Smooth muscle cell (in vitro differentiated cells): ENCODE measurements at regions not wholly inside any gene's neighbourhood (a gene's known extent, or its start where the extent isn't known, plus 50 kb on each side); places are given as distances from the start of the nearest gene placed in this dataset.

ENCODE experiments used
- DNase-seq: peaks from one replicate; lab custom pipeline; 2025; ENCODE audit not compliant: unreplicated experiment; lab: John Stamatoyannopoulos, UW
- H2AFZ ChIP-seq: fragments of 200-600 bp; sonication (generic); 2 replicates; pipeline ENCODE4 v1.6.0; 2016; ENCODE audit warnings: antibody characterized with exemption, low read depth, mild to moderate bottlenecking
- H3F3A ChIP-seq: fragments of 200-600 bp; sonication (generic); 2 replicates; pipeline ENCODE4 v1.6.0; 2017; ENCODE audit warnings: antibody characterized with exemption, low read depth
- H3K27ac ChIP-seq: fragments of 200-600 bp; sonication (generic); 2 replicates; pipeline ENCODE4 v1.5.1; 2016; ENCODE audit warnings: low read depth, mild to moderate bottlenecking
- H3K27me3 ChIP-seq: fragments of 200-600 bp; sonication (generic); 2 replicates; pipeline ENCODE4 v1.6.1; 2016; ENCODE audit warnings: low read depth, mild to moderate bottlenecking
- H3K36me3 ChIP-seq: fragments of 200-600 bp; sonication (generic); 2 replicates; pipeline ENCODE4 v1.5.1; 2016; ENCODE audit warnings: low read depth
- H3K4me1 ChIP-seq: fragments of 200-600 bp; sonication (generic); 2 replicates; pipeline ENCODE4 v1.5.1; 2016; ENCODE audit warnings: low read depth
- H3K4me2 ChIP-seq: fragments of 200-600 bp; sonication (generic); 2 replicates; pipeline ENCODE4 v1.6.0; 2016; ENCODE audit warnings: mild to moderate bottlenecking
- H3K4me3 ChIP-seq: fragments of 200-600 bp; sonication (generic); 2 replicates; pipeline ENCODE4 v1.5.1; 2016; ENCODE audit warnings: mild to moderate bottlenecking
- H3K79me2 ChIP-seq: fragments of 200-600 bp; sonication (generic); 2 replicates; pipeline ENCODE4 v1.6.0; 2016; ENCODE audit warnings: low read depth, mild to moderate bottlenecking
- H3K9ac ChIP-seq: fragments of 200-600 bp; sonication (generic); 2 replicates; pipeline ENCODE4 v1.6.0; 2016; ENCODE audit warnings: low read depth
- H3K9me3 ChIP-seq: fragments of 200-600 bp; sonication (generic); replicated peaks from 2 replicates; pipeline ENCODE4 v1.5.1; 2016; ENCODE audit warnings: low read depth
- H4K20me1 ChIP-seq: fragments of 200-600 bp; sonication (generic); 2 replicates; pipeline ENCODE4 v1.6.0; 2016; ENCODE audit warnings: low read depth
- CTCF ChIP-seq: fragments of 200-600 bp; sonication (generic); IDR thresholded peaks from 2 replicates; pipeline ENCODE4 v1.5.1; 2017; ENCODE audit warnings: borderline replicate concordance, mild to moderate bottlenecking, antibody characterized with exemption; ENCODE audit not compliant: insufficient read depth, poor library complexity, severe bottlenecking
- WGBS: methylation state at CpG from one replicate; pipeline ENCODE4 v1.1.7; 2016; ENCODE audit warnings: low lambda C conversion rate; 5-methylcytosine and 5-hydroxymethylcytosine counted together

- H3K79me2 ChIP-seq: no peaks in the 10 kb centered on the region
- H3K9me3 ChIP-seq: no peaks in the 10 kb centered on the region
- WGBS: 95% methylated on average over 2 of the region's 2 CpGs
- no peak for TF ChIP-seq CTCF
- DNase-seq: no peak
- H4K20me1 ChIP-seq: no peaks in the 10 kb centered on the region
- H3K4me2 ChIP-seq: no peak overlapping the region
- no peak overlapping the region for H3K4me3 ChIP-seq
- no peaks in the 10 kb centered on the region for H3K27me3 ChIP-seq
- H3F3A ChIP-seq: no peaks in the 10 kb centered on the region
- H2AFZ ChIP-seq: no peak overlapping the region
- no peaks in the 10 kb centered on the region for H3K4me1 ChIP-seq
- no peak overlapping the region for H3K27ac ChIP-seq
- no peak overlapping the region for H3K9ac ChIP-seq
- H3K36me3 ChIP-seq: no peaks in the 10 kb centered on the region
These were observed 188.1 kb upstream of the PCDH17 start for GRCh38 chr13:57443494-57443893.

GRCh38 chr13:57450356-57450755 lies 181.2 kb upstream of the PCDH17 start:
- Histone ChIP-seq H3K4me1 (no peaks in the 10 kb centered on the region), H3K27me3 (no peaks in the 10 kb centered on the region), H3K4me3 (no peak overlapping the region), H3K9ac (no peak overlapping the region), H2AFZ (no peak overlapping the region), H3K36me3 (no peaks in the 10 kb centered on the region), H3F3A (no peaks in the 10 kb centered on the region), H4K20me1 (no peaks in the 10 kb centered on the region), H3K79me2 (no peaks in the 10 kb centered on the region), H3K4me2 (no peak overlapping the region), H3K27ac (no peak overlapping the region), H3K9me3 (no peaks in the 10 kb centered on the region)
- no peak for TF ChIP-seq CTCF
- DNase-seq: no peak
- 70% methylated on average over 2 of the region's 2 CpGs for WGBS

- H4K20me1 ChIP-seq: no peaks in the 10 kb centered on the region
- no peak overlapping the region for H3K9ac ChIP-seq
- no peak overlapping the region for H3K4me3 ChIP-seq
- H2AFZ ChIP-seq: no peak overlapping the region
- 78% methylated on average over 2 of the region's 2 CpGs for WGBS
- H3K27ac ChIP-seq: no peak overlapping the region
- TF ChIP-seq CTCF: no peak
- no peaks in the 10 kb centered on the region for H3K27me3 ChIP-seq
- H3K9me3 ChIP-seq: no peaks in the 10 kb centered on the region
- H3F3A ChIP-seq: no peaks in the 10 kb centered on the region
- no peak for DNase-seq
- no peaks in the 10 kb centered on the region for H3K4me1 ChIP-seq
- no peaks in the 10 kb centered on the region for H3K79me2 ChIP-seq
- H3K4me2 ChIP-seq: no peak overlapping the region
- H3K36me3 ChIP-seq: no peaks in the 10 kb centered on the region
These were observed 179.3 kb upstream of the PCDH17 start for GRCh38 chr13:57452228-57452627.

- no peaks in the 10 kb centered on the region for H3K4me1 ChIP-seq
- H4K20me1 ChIP-seq: no peaks in the 10 kb centered on the region
- no peak for TF ChIP-seq CTCF
- H3K9ac ChIP-seq: no peak overlapping the region
- no peak overlapping the region for H3K27ac ChIP-seq
- no peaks in the 10 kb centered on the region for H3K79me2 ChIP-seq
- no peaks in the 10 kb centered on the region for H3F3A ChIP-seq
- H2AFZ ChIP-seq: no peak overlapping the region
- H3K4me2 ChIP-seq: no peak overlapping the region
- no peak for DNase-seq
- H3K36me3 ChIP-seq: no peaks in the 10 kb centered on the region
- H3K4me3 ChIP-seq: no peak overlapping the region
- no peaks in the 10 kb centered on the region for H3K9me3 ChIP-seq
- 71% methylated on average over 1 of the region's 1 CpG for WGBS
- no peaks in the 10 kb centered on the region for H3K27me3 ChIP-seq
These were observed 161.1 kb upstream of the PCDH17 start for GRCh38 chr13:57470491-57470890.
